Retina (tissue), 1 donor: ENCODE measurements at regions not wholly inside any gene's neighbourhood (a gene's known extent, or its start where the extent isn't known, plus 50 kb on each side); places are given as distances from the start of the nearest gene placed in this dataset.
"Not testable (repeated sequence)": the region's sequence is repeated elsewhere in the genome, so short reads cannot be mapped to it uniquely, and the experiment has no call there.

ENCODE experiments used
- DNase-seq: peaks from one replicate; pipeline ENCODE4 v3.0.0-alpha.2; 2016

DNA sequence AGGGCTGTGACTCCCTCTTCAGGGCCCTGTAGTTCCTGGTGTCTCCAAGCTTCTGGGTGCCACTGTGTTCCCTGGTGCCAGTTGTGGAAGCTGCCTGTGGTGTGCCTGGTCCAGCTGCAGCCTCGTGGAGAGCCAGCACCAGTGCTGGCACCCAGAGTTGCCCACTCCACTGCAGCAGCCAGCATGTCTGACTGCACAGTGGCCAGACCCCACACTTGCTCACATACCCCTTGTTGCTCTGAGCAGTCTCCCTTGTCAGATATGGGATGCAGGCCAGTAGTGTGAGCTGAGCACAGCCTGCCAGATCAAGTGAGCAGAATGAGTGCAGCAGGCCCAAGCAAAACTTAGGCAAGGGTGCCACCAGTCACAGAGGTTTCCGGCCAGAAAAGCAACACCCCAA lies 108.6 kb downstream of the ZMAT1 start:
- DNase-seq: no peak

DNA sequence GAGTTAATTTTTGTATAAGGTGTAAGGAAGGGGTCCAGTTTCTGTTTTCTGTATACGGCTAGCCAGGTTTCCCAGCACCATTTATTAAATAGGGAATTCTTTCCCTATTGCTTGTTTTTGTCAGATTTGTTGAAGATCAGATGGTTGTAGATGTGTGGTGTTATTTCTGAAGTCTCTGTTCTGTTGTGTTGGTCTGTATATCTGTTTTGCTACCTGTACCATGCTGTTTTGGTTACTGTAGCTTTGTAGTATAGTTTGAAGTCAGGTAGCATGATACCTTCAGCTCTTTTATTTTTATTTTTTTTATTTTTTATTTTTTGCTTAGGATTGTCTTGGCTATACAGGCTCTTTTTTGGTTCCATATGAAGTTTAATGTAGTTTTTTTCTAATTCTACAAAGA lies 114.1 kb downstream of the ZMAT1 start:
- DNase-seq: not testable (repeated sequence)

DNA sequence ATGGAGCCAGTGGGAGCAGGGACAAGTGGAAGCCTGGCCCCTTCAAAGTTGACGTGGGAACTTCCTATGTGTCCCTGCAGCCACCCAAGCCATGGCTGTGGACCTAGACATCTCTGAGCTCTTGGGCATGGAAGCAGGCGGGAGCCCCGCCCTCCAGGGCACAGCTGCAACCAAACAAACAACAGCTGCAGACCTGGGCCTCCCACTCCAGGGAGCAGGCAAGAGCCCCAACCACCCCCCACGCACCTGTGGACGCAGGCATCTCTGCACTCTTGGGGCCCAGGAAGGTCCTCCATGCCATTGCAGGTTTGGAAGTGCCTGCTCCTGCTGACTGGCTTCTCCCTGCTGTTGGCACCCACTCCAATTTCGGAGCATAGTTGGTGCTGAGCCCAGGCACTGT lies 118.6 kb downstream of the ZMAT1 start:
- DNase-seq: no peak

DNA sequence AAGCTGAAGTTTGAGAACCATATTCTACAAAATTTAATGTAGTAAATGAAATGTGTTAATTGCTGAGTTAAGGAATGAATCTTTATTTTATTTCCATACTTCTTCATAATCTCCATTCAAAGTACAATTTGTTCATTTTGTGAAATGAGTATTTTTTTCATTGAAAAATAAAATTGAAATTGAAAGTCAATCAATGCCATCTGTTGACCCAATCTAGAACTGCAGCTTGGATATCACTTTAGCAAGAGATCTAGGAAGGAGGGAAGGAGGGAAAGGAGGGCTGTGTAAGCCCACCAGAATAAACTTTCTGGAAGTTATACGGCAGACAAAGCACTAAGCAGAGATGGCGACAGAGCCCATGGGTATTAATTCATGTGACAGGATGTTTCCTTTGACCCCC lies 128.4 kb downstream of the ZMAT1 start:
- DNase-seq: no peak

DNA sequence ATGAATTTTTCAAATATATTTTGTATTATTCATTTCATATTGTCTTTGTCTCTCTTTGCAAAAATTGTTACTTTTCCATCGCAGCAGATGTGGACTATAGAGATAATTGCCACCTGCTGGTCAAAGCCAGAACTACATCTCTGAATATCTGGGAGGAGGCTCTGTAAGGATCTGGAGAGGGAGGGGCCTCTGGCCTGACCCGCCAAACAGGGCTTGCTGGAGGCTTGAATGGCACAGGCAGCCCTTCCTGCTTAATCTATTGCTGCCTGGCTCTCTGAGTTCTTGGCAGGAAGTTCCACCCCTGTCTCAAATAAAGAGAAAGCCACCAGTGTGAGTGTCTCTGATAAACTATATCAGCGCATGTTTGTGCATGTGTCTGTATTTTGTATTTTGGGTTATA lies 132.4 kb downstream of the ZMAT1 start:
- peak; percentile 79 for DNase-seq

DNA sequence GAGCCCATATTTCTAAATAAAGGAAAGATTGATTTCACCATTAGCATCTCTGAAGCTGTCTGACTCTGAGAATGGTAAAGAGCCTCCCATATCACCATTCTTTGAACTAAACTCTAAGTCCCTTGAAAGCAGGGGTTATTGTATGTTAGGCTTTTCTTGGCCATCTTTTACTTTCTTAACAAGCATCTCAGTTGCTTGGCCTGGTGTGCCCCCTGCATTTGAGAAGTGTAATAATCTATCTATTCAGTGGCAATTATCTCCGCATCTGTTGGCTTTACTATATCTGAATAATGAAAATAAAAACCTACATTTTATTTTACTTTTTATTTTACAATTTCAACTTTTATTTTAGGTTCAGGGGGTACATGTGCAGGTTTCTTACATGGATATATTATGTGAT lies 128.3 kb upstream of the ARMCX2 start:
- DNase-seq: no peak

DNA sequence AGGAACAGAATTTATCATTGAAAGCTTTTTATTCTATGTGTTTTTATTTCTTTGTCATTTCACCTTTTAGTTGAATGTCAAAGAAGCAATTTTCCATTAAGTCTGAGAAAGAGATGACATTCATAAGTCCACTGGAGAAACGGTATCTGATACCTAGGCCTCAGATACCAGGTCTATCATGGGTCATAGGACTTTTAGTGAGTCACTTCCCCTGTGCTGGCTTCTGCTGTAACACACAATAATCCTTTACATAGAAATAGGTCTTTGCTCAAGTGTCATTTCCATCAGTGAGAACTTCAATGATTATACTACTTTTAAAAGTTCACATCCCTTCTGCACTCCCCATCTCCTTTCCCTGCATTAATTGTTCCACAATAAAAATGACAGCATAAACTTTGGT lies 125.5 kb upstream of the ARMCX2 start:
- DNase-seq: no peak

DNA sequence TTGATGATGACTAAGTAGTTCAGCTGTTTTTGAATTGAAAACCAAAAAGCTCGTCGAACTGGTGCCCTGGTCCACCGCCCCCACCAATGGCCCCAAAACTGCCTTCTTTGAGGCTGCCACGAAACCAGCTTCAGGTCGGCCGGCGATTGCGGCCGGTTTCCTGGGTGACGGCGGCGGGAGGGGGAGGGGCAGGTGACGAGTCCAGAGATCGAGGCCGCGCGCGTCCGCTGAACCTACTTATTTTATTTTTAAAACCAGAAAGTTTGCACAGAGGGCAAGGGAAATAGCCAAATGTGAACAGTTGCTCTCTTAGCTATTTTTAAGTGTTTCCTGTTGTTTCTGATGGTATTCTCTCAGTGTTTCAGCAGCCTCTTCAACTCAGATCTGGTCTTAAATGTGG lies 120.8 kb upstream of the ARMCX2 start:
- DNase-seq: not testable (repeated sequence)

DNA sequence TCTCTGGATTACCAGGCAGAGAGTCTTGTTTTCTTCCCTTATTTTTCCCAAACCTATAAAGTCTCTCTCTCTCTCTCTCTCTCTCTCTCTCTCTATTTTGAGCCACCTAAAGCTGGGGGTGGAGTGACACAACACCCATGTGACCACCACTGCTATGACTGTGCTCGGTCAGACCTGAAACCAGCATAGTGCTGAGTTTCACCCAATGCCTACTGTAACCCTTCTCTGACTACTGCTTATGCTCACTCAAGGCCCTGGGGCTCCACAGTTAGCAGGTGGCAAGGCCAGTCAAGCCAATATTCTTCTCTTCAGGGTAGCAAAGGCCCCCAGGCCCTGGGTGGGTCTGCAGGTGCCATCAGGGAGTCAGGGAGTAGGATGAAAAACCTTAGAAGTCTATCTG lies 114.7 kb upstream of the ARMCX2 start:
- DNase-seq: no peak

DNA sequence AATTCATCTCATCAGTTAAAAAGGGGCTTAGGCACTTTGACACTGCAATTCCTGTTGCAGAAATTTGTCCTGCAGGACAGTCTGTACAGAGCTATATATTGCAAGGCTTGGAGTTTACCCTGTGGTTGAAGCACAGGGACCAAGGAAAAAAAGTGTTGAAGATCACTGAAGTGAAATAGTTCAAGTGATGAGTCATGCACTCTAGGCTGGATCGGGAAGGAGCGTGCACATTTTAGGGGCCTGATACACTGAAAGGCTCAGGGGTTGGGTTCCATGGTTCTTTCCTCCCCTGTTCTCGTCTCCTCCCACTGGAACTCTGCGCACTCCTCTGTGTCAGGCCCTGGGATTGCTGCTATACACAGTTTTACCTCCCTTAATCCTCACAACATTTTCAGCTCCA lies 104.9 kb upstream of the ARMCX2 start:
- no peak for DNase-seq

DNA sequence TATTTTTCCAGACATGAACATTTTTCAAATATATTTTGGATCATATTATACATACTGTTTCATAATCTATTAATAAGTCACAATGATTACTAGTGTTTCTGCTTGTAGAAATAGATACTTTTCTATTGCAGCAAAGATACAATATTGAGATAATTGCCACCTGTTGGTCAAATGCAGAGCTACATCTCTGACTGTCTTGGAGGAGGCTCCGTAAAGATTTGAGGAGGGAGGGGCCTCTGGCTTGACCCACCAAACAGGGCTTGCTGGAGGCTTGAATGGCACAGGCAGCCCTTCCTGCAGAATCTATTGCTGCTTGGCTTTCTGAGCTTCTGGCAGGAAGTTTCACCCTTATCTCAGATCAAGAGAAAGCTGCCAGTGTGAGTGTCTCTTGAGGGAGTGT lies 99.3 kb upstream of the ARMCX2 start:
- DNase-seq: peak; percentile 6

DNA sequence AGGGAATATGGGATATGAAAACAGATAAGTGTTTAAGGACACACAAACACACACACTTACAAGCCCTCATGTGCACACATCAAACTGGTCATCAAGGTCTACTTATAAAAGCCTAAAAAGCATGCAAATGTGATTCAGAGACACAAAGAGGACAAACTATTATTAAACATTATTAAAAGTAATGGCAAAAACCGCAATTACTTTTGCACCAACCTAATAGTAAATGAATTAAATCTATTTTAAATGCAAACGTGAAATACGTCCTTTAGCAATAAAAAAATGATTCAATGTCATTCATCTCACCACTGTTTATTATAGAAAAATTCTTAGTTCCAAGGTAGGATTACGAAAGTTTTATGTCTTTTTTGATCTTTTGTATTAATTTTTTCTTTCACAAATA lies 91.1 kb upstream of the ARMCX2 start:
- no peak for DNase-seq

DNA sequence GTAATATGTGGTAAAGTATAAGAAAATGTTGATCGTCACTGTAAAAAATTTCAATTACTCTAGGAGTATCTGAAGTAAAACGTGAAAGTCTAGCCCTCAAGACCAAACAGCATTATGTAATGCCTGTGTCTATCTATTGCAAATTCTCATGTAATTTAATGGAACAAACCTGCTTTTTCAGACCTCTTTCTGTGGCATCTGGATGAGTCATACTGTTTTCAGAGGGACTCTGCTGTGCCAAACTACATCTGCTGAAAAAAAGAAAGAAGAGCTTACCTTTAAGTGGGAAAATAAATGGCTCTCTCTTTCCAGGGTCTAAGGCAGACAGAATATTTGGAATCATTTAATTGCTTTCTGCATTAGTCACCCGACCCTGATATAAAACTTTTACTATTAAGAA lies 89.8 kb upstream of the ARMCX2 start:
- no peak for DNase-seq

DNA sequence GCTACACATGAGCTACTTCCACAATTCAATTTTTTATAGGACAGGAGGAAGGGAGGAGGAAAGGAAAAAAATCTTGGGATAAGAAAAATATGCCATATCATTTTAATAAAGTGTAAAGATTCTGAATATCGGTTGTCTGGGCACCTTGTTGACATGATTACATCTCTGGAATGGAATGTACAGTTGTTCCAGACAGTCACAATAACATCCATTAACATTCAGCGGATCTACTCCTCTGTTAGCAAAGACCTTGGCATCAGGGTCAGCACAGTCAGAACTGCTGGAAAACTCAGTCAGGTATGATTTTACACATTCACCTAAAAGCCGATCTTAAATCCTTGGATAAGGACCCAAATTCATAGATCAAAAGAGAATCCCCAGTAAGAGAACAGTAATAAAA lies 85.4 kb upstream of the ARMCX2 start:
- no peak for DNase-seq

DNA sequence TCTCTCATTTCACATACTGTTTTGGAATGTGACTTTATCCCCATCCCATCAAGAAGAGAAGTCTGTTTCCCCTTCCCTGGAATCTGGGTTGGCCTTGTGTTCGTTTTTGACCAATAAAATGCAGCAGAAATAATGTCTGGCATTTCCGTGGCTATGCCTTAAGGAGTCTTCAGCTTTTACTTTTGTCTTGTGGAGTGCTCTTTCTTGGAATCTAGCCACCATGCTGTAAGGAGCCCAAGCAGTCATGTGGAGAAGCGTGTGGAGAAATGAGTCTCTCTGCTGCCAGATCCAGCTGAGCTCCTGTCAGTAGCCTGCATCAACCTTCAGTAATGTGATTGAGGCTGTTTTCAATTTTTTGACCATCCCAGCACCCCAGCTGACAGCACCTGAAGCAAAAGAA lies 84.4 kb upstream of the ARMCX2 start:
- DNase-seq: no peak

DNA sequence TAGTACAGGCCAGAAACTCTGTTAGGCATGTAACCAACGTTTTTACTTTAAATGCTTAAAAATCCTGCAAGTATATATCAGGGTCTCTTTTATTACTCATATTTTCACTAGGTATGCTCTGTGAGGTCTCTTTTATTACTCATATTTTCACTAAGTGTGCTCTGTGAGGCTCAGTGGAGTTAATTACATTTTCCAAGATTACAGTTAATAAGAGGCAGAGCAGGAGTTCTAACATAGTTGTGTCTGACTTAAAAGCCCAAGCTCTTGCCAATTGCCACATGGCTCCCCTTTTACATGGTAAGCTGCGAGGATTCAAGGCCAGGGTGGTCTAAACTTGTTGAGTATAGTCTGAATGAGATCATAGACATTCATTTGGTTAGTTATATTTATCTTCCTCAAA lies 81.0 kb upstream of the ARMCX2 start:
- no peak for DNase-seq

DNA sequence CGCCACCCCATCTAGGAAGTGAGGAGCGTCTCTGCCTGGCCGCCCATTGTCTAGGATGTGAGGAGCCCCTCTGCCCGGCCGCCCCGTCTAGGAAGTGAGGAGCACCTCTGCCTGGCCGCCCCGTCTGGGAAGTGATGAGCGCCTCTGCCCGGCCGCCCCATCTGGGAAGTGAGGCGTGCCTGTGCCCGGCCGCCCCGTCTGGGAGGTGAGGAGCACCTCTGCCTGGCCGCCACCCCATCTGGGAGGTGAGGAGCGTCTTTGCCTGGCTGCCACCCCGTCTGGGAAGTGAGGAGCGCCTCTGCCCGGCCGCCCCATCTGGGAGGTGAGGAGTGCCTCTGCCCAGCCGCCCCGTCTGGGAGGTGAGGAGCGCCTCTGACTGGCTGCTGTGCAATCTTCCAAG lies 79.2 kb upstream of the ARMCX2 start:
- DNase-seq: not testable (repeated sequence)

DNA sequence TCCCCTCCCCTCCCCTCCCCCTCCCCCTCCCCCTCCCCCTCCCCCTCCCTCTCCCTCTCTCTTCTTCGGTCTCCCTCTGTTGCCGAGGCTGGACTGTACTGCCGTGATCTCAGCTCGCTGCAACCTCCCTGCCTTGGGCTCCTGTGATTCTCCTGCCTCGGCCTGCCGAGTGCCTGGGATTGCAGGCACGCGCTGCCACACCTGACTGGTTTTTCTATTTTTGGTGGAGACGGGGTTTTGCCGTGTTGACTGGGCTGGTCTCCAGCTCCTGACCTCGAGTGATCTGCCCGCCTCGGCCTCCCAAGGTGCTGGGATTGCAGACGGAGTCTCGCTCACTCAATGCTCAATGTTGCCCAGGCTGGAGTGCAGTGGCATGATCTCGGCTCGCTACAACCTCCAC lies 78.8 kb upstream of the ARMCX2 start:
- DNase-seq: not testable (repeated sequence)

DNA sequence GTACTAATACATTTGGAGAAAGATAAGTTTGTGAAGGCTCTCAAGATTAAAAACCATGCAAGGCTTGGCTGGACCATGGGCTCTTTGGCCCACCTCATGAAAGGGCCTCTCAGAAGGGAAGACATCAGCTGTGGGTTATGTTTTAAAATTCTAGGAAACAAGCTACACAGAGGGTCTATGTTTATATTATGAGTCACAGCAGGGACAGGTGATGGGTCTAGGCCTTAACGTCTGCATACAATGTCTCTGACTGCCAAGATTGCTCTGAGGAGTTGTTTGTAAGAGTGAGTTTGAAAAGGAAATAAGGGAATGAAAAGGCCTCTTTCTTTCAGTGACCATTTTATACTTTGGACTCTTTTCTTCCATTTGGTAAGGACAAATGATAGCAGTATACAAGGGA lies 77.0 kb upstream of the ARMCX2 start:
- no peak for DNase-seq

DNA sequence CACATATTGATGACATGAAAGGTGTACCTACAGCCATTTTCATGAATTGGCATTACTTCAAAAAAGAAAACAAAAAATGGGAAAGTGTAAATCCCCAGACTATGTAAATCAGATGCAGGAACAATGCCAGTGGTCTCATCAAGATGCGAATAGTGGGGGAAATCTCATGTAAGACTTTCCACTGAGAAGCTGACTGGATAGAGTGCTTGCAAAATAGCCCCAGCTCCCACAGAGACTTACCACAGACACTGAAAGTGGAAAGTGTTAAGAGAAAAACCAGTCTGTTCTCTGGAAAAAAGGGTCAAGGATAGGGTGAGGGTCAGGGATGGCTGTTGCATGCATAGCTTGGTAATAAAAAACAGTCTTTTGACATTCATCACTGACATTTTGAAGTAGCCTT lies 73.2 kb upstream of the ARMCX2 start:
- no peak for DNase-seq

DNA sequence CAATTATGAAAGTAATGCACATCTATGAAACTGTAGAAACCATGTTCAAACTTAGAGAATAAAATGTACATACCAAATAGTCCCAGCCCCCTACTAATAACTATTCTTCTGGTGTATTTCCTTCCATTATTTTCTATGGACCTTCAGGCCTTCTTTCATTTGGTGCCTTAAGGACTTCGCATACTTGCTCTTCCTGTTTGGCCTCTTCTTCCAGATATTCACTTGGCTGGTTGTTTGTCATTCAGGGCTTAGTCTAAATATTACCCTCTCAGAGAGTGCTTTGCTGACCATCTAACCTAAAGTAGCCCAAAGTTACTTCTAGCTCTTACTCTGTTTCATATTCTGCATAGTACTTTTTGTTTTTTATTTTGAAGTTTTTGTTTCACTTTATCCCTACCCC lies 70.3 kb upstream of the ARMCX2 start:
- DNase-seq: no peak
